Heart left ventricle (tissue), 16 donors: ENCODE measurements at regions not wholly inside any gene's neighbourhood (a gene's known extent, or its start where the extent isn't known, plus 50 kb on each side); places are given as distances from the start of the nearest gene placed in this dataset.

Source experiments
- ATAC-seq, 4 donors: fragments of 200-7000 bp; cut with Tn5 transposase; one replicate each; pipeline ENCODE4 v1.9.1; 2020 to 2022; ENCODE audit warnings: moderate library complexity in 4 of 4, mild to moderate bottlenecking in 3 of 4, moderate number of reproducible peaks in 1 of 4
- DNase-seq, 5 donors: peaks; one replicate each; pipeline ENCODE4 v3.0.0-alpha.2; 2020
- H3K27ac ChIP-seq, 12 donors: fragments of 200-600 bp; sonication (generic) in 4 of 12; one replicate each; pipeline versions ENCODE4 v1.5.0 to v1.8.0; 2016 to 2022; ENCODE audit warnings: mild to moderate bottlenecking in 2 of 12
- H3K27me3 ChIP-seq, 9 donors: fragments of 200-600 bp; sonication (generic) in 2 of 9; one replicate each; pipeline versions ENCODE4 v1.5.1 to v1.8.0; 2016 to 2022; ENCODE audit warnings: mild to moderate bottlenecking in 3 of 9
- H3K36me3 ChIP-seq, 9 donors: fragments of 200-600 bp; sonication (generic) in 2 of 9; one replicate each; pipeline versions ENCODE4 v1.5.0 to v1.8.0; 2018 to 2022; ENCODE audit warnings: mild to moderate bottlenecking in 2 of 9
- H3K4me1 ChIP-seq, 12 donors: fragments of 200-600 bp; sonication (generic) in 4 of 12; one replicate each; pipeline versions ENCODE4 v1.5.0 to v1.8.0; 2016 to 2022; ENCODE audit warnings: mild to moderate bottlenecking in 3 of 12
- H3K4me3 ChIP-seq, 12 donors: fragments of 200-600 bp; sonication (generic) in 4 of 12; one replicate each; pipeline versions ENCODE4 v1.5.0 to v1.8.0; 2017 to 2022; ENCODE audit warnings: mild to moderate bottlenecking in 9 of 12, moderate library complexity in 4 of 12
- H3K9me3 ChIP-seq, 12 donors: fragments of 200-600 bp; sonication (generic) in 4 of 12; one replicate each; pipeline versions ENCODE4 v1.5.0 to v1.8.0; 2016 to 2022; ENCODE audit warnings: mild to moderate bottlenecking in 1 of 12
- CTCF ChIP-seq, 12 donors: fragments of 200-600 bp; sonication (generic) in 4 of 12; IDR thresholded peaks; one replicate each; pipeline versions ENCODE4 v1.5.0 to v1.8.0; 2018 to 2022; ENCODE audit warnings: antibody characterized with exemption in 12 of 12, mild to moderate bottlenecking in 5 of 12
- POLR2A ChIP-seq, 2 donors: fragments of 450-650 bp; IDR thresholded peaks; one replicate each; pipeline ENCODE4 v1.6.1; 2017; ENCODE audit warnings: antibody characterized with exemption in 2 of 2, mild to moderate bottlenecking in 2 of 2, moderate library complexity in 2 of 2
- WGBS, 4 donors: extraction: QIAGEN DNeasy Blood & Tissue Kit in 2 of 4; methylation state at CpG; one replicate each; pipeline versions ENCODE4 v1.1.5 to v1.1.7; 2013 to 2018; 5-methylcytosine and 5-hydroxymethylcytosine counted together
- intact Hi-C, 10 donors: fragments of 100-400 bp; cut with DNase I; formaldehyde crosslinking; loops; one replicate each; pipeline versions ENCODE4 v1.11.1 to v1.14.2; 2022
- donor health status: ischemic (EF 13 %, LVEDD 7.1; RV severe dilation, severe dysfunction).
- donor health status: healthy with polysubstance abuse.
- donor health status: DM: no; HTN: yes; CAD: no.
- donor health status: DM: no; HTN: no; CAD: no.
- donor health status: ischemic (EF 25% LVEDD 6.9; RV normal size, moderate dysfunction).
- donor health status: ischemic (EF 25% LVEDD 5.7; RV mildly dilated, moderate dysfunction).
- donor health status: healthy.
- donor health status: DM: yes; HTN: yes; CAD: no.
- donor health status: ischemic (EF 35%, LVEDD 5.7; RV mildly dilated, moderate dysfunction).
- donor health status: nonischemic (EF 11% LVEDD 7.7; RV severe dilation, severe dysfunction).
- donor health status: DM: yes; HTN: yes; CAD: no.
- donor health status: PGD.
- donor health status: ischemic (EF 29% LVEDD 5.4; RV normal size, mild dysfunction).
- donor health status: nonischemic (EF 23%, LVEDD 6.1; RV moderate dilation, normal function).

- ATAC-seq (no peak), DNase-seq (no peak)
- H3K27ac ChIP-seq, result no peak overlapping the region
- H3K36me3 ChIP-seq, result no peaks in the 10 kb centered on the region
- H3K4me3 ChIP-seq, result no peak overlapping the region
- H3K9me3 ChIP-seq, result no peaks in the 10 kb centered on the region
- peaks cover 0 to 11% (median 0%) of the 10 kb centered on the region in 9 donors for H3K27me3 ChIP-seq
- no peaks in the 10 kb centered on the region for H3K4me1 ChIP-seq
- WGBS, 4 donors, result 28 to 35% (median 32%) methylated on average over 1 of the region's 1 CpG
- no peak for TF ChIP-seq POLR2A (IDR thresholded peaks at IDR 0.05)
- no peak for TF ChIP-seq CTCF (IDR thresholded peaks at IDR 0.05)
- intact Hi-C loops, result no loop called here
Measured at GRCh38 chr7:131921016-131921415, 364.6 kb upstream of the PODXL start.

- intact Hi-C loops, result no loop called here
- no peak overlapping the region for H3K27ac ChIP-seq
- H3K27me3 ChIP-seq, result peaks cover 0 to 7% (median 0%) of the 10 kb centered on the region in 9 donors
- 65 to 82% (median 72%) methylated on average over 6 to 7 of the region's 7 CpGs for WGBS, 4 donors
- H3K4me3 ChIP-seq, result no peak overlapping the region
- ATAC-seq, result no peak
- TF ChIP-seq CTCF (IDR thresholded peaks at IDR 0.05) (no peak), POLR2A (IDR thresholded peaks at IDR 0.05) (no peak)
- H3K4me1 ChIP-seq, result no peaks in the 10 kb centered on the region
- no peaks in the 10 kb centered on the region for H3K36me3 ChIP-seq
- H3K9me3 ChIP-seq, result no peaks in the 10 kb centered on the region
- no peak for DNase-seq
Measured at GRCh38 chr7:131919920-131920709, 363.7 kb upstream of the PODXL start.

GRCh38 chr7:131911112-131911511 is 354.7 kb upstream of the PODXL start:
- no peaks in the 10 kb centered on the region for H3K36me3 ChIP-seq
- TF ChIP-seq CTCF (IDR thresholded peaks at IDR 0.05) (no peak), POLR2A (IDR thresholded peaks at IDR 0.05) (no peak)
- intact Hi-C loops, result no loop called here
- H3K27ac ChIP-seq, result no peak overlapping the region
- ATAC-seq, result no peak
- peaks cover 0 to 69% (median 16%) of the 10 kb centered on the region in 9 donors for H3K27me3 ChIP-seq
- H3K9me3 ChIP-seq, result no peaks in the 10 kb centered on the region
- no peak for DNase-seq
- 68 to 79% (median 72%) methylated on average over 2 of the region's 2 CpGs for WGBS, 4 donors
- peaks cover 0 to 7% (median 0%) of the 10 kb centered on the region in 12 donors for H3K4me1 ChIP-seq
- H3K4me3 ChIP-seq, result no peak overlapping the region

GRCh38 chr7:131909151-131909768 is 352.8 kb upstream of the PODXL start:
- DNase-seq (peak in 2 of 5 donors; percentile 28 to 60), ATAC-seq (peak in 2 of 4 donors; percentile 46 to 51)
- H3K4me3 ChIP-seq, result peak overlapping the region in 10 of 12 donors; percentile 3 to 49 (median 34)
- peaks cover 0 to 78% (median 16%) of the 10 kb centered on the region in 9 donors for H3K27me3 ChIP-seq
- peaks cover 0 to 7% (median 0%) of the 10 kb centered on the region in 12 donors for H3K4me1 ChIP-seq
- TF ChIP-seq CTCF (IDR thresholded peaks at IDR 0.05) (no peak), POLR2A (IDR thresholded peaks at IDR 0.05) (no peak)
- peaks cover 0 to under 1% (median 0%) of the 10 kb centered on the region in 12 donors for H3K9me3 ChIP-seq
- WGBS, 4 donors, result 14 to 37% (median 16%) methylated on average over 23 to 68 of the region's 68 CpGs
- intact Hi-C loops, result no loop called here
- H3K36me3 ChIP-seq, result no peaks in the 10 kb centered on the region
- no peak overlapping the region for H3K27ac ChIP-seq
